MM.1S (cell line): ENCODE measurements at regions not wholly inside any gene's neighbourhood (a gene's known extent, or its start where the extent isn't known, plus 50 kb on each side); places are given as distances from the start of the nearest gene placed in this dataset.

Experiments used
- CTCF ChIP-seq: fragments of 300-600 bp; sonication (generic); IDR thresholded peaks from 2 replicates; pipeline ENCODE4 v1.5.1; 2016; ENCODE audit warnings: antibody characterized with exemption, low read length, mixed read lengths
- EZH2 ChIP-seq: fragments of 300-600 bp; sonication (generic); optimal IDR thresholded peaks from 2 replicates; pipeline ENCODE3; 2017; ENCODE audit warnings: low read depth, mild to moderate bottlenecking, antibody characterized with exemption, low read length, mixed read lengths

- TF ChIP-seq CTCF (no peak), EZH2 (no peak)
Observed at GRCh38 chr11:70538641-70539359, 140.5 kb downstream of the CTTN start.
